HCT116 (cell line): ENCODE measurements at regions not wholly inside any gene's neighbourhood (a gene's known extent, or its start where the extent isn't known, plus 50 kb on each side); places are given as distances from the start of the nearest gene placed in this dataset.

ENCODE experiments used
- ATAC-seq: fragments of 200-7000 bp; cut with Tn5 transposase; 2 replicates; pipeline ENCODE4 v1.9.1; 2020; ENCODE audit warnings: mild to moderate bottlenecking, moderate library complexity
- BruUV-seq: library from RNA; stranded (reverse); fragments of 400-500 nt; replicated peaks from 2 replicates; lab custom pipeline; 2021; lab: Mats Ljungman, UMichigan
- CTCF ChIA-PET: fragments of 300-600 bp; sonication (Branson Sonifier 250); formaldehyde crosslinking; loops from one replicate; lab custom pipeline; 2021; ENCODE audit warnings: antibody characterized with exemption; lab: Charles Lee
- POLR2A ChIA-PET: fragments of 300-600, 350-600 bp; sonication (Branson Sonifier 250); formaldehyde crosslinking; loops from one replicate; lab custom pipeline; 2021; ENCODE audit warnings: antibody characterized with exemption; lab: Charles Lee
- RAD21 ChIA-PET, 2 experiments: fragments of 300-600 bp; sonication (Branson Sonifier 250); formaldehyde crosslinking; loops; one replicate each; lab custom pipeline; 2023; ENCODE audit warnings: low total read pairs in 2 of 2; ENCODE audit not compliant: uncharacterized antibody in 2 of 2, unreplicated experiment in 2 of 2, low non-redundant PET in 1 of 2; lab: Charles Lee
- DNase-seq: peaks from one replicate; pipeline ENCODE4 v3.0.0-alpha.2; 2010; ENCODE audit warnings: low read depth, low spot score
- H2AFZ ChIP-seq: fragments of 200-600 bp; shearing (Covaris generic), sonication (generic); 2 replicates; pipeline ENCODE4 v1.6.1; 2017; ENCODE audit warnings: low read depth, mixed run types, mixed read lengths, antibody characterized with exemption, low read length; ENCODE audit not compliant: poor library complexity, severe bottlenecking
- H3K27ac ChIP-seq: 2 replicates; pipeline ENCODE4 v1.5.1; 2012; ENCODE audit warnings: low read depth, low read length
- H3K27me3 ChIP-seq: fragments of 200-600 bp; sonication (generic); 2 replicates; pipeline ENCODE4 v1.6.1; 2016; ENCODE audit warnings: mixed run types, low read length, mixed read lengths; ENCODE audit not compliant: insufficient read depth
- H3K36me3 ChIP-seq, 2 experiments: fragments of 200-500 bp in 1 of 2; fragments of 200-600 bp in 1 of 2; sonication (Bioruptor generic) in 1 of 2; sonication (generic) in 1 of 2; 2 replicates each; pipeline versions ENCODE4 v1.5.1 to v1.6.1; 2014 to 2016; ENCODE audit warnings: low read length in 2 of 2, inconsistent platforms in 1 of 2, mixed read lengths in 1 of 2, mixed run types in 1 of 2; ENCODE audit not compliant: insufficient read depth in 2 of 2, control insufficient read depth in 1 of 2
- H3K4me1 ChIP-seq, 2 experiments: fragments of 200-600 bp in 1 of 2; sonication (generic) in 1 of 2; 2 replicates each; pipeline versions ENCODE4 v1.5.1 to v1.6.1; 2012 to 2017; ENCODE audit warnings: low read length in 2 of 2, inconsistent platforms in 1 of 2, mild to moderate bottlenecking in 1 of 2, mixed read lengths in 1 of 2, mixed run types in 1 of 2, moderate library complexity in 1 of 2; ENCODE audit not compliant: insufficient read depth in 2 of 2, control insufficient read depth in 1 of 2
- H3K4me2 ChIP-seq: fragments of 200-600 bp; sonication (generic); 2 replicates; pipeline ENCODE4 v1.6.1; 2017; ENCODE audit warnings: mixed run types, low read length, mixed read lengths
- H3K4me3 ChIP-seq, 2 experiments: fragments of 200-600 bp in 1 of 2; sonication (generic) in 1 of 2; replicated peaks in 1 of 2; 2 replicates each; pipeline ENCODE4 v1.5.1; 2011 to 2016; ENCODE audit warnings: low read length in 2 of 2, control low read depth in 1 of 2, low read depth in 1 of 2, mild to moderate bottlenecking in 1 of 2, mixed read lengths in 1 of 2, mixed run types in 1 of 2
- H3K79me2 ChIP-seq: fragments of 200-600 bp; sonication (generic); 2 replicates; pipeline ENCODE4 v1.6.1; 2017; ENCODE audit warnings: mild to moderate bottlenecking, mixed run types, low read length, moderate library complexity, mixed read lengths; ENCODE audit not compliant: insufficient read depth
- H3K9ac ChIP-seq: fragments of 200-600 bp; sonication (generic); 2 replicates; pipeline ENCODE4 v1.6.1; 2016; ENCODE audit warnings: low read length, mixed read lengths
- H3K9me2 ChIP-seq: fragments of 200-600 bp; sonication (generic), shearing (Covaris generic); 2 replicates; pipeline ENCODE4 v1.6.1; 2017; ENCODE audit warnings: mixed run types, mild to moderate bottlenecking, moderate library complexity; ENCODE audit not compliant: insufficient read depth
- H3K9me3 ChIP-seq, 2 experiments: fragments of 200-500 bp in 1 of 2; fragments of 200-600 bp in 1 of 2; sonication (Bioruptor generic) in 1 of 2; sonication (generic) in 1 of 2; 2 replicates each; pipeline ENCODE4 v1.6.1; 2014 to 2017; ENCODE audit warnings: low read length in 2 of 2, mixed read lengths in 2 of 2, inconsistent platforms in 1 of 2, low read depth in 1 of 2, mild to moderate bottlenecking in 1 of 2, mixed run types in 1 of 2, moderate library complexity in 1 of 2; ENCODE audit not compliant: control insufficient read depth in 1 of 2, insufficient read depth in 1 of 2
- H4K20me1 ChIP-seq: fragments of 200-600 bp; sonication (generic), shearing (Covaris generic); 2 replicates; pipeline ENCODE4 v1.6.1; 2017; ENCODE audit warnings: mixed run types, mild to moderate bottlenecking, moderate library complexity; ENCODE audit not compliant: insufficient read depth
- ATF3 ChIP-seq: IDR thresholded peaks from 2 replicates; pipeline ENCODE4 v1.6.1; 2012
- CBX3 ChIP-seq: IDR thresholded peaks from 2 replicates; pipeline ENCODE4 v1.6.1; 2012; ENCODE audit warnings: low read depth
- CEBPB ChIP-seq: IDR thresholded peaks from 2 replicates; pipeline ENCODE4 v1.6.1; 2012; ENCODE audit warnings: low read depth
- EGR1 ChIP-seq: IDR thresholded peaks from 2 replicates; pipeline ENCODE4 v1.6.1; 2012; ENCODE audit warnings: low read depth
- ELF1 ChIP-seq: IDR thresholded peaks from 2 replicates; pipeline ENCODE4 v1.6.1; 2012; ENCODE audit warnings: low read depth, borderline replicate concordance
- EZH2 ChIP-seq: fragments of 200-600 bp; sonication (generic); IDR thresholded peaks from 2 replicates; pipeline ENCODE4 v1.6.1; 2017; ENCODE audit warnings: antibody characterized with exemption, mixed run types
- EZH2phosphoT487 ChIP-seq: fragments of 200-600 bp; IDR thresholded peaks from 2 replicates; pipeline ENCODE4 v1.6.1; 2018; ENCODE audit warnings: antibody characterized with exemption, borderline replicate concordance
- FOSL1 ChIP-seq: IDR thresholded peaks from 2 replicates; pipeline ENCODE4 v1.6.1; 2012; ENCODE audit warnings: low read depth
- JUND ChIP-seq: IDR thresholded peaks from 2 replicates; pipeline ENCODE4 v1.6.1; 2012
- MAX ChIP-seq: IDR thresholded peaks from 2 replicates; pipeline ENCODE4 v1.6.1; 2012
- POLR2A ChIP-seq: IDR thresholded peaks from 2 replicates; pipeline ENCODE4 v1.7.0; 2011; ENCODE audit warnings: borderline replicate concordance; ENCODE audit not compliant: insufficient read depth, insufficient read length; ENCODE audit errors: extremely low read depth
- POLR2AphosphoS5 ChIP-seq: IDR thresholded peaks from 2 replicates; pipeline ENCODE4 v1.6.1; 2011; ENCODE audit warnings: mild to moderate bottlenecking, low read depth, low read length, moderate library complexity
- RAD21 ChIP-seq: IDR thresholded peaks from 2 replicates; pipeline ENCODE4 v1.6.1; 2012; ENCODE audit warnings: low read depth, mild to moderate bottlenecking
- SIN3A ChIP-seq: IDR thresholded peaks from 2 replicates; pipeline ENCODE4 v1.6.1; 2012; ENCODE audit warnings: low read depth
- SRF ChIP-seq: IDR thresholded peaks from 2 replicates; pipeline ENCODE4 v1.6.1; 2012; ENCODE audit warnings: low read depth
- YY1 ChIP-seq: IDR thresholded peaks from 2 replicates; pipeline ENCODE4 v1.6.1; 2011; ENCODE audit warnings: low read length, low read depth, moderate library complexity, mild to moderate bottlenecking; ENCODE audit not compliant: insufficient replicate concordance; ENCODE audit errors: extremely low read depth
- ZBTB33 ChIP-seq: IDR thresholded peaks from 2 replicates; pipeline ENCODE4 v1.6.1; 2011; ENCODE audit warnings: mild to moderate bottlenecking, low read length, moderate library complexity; ENCODE audit not compliant: insufficient replicate concordance; ENCODE audit errors: extremely low read depth
- ZFX ChIP-seq: fragments of 450-650 bp; IDR thresholded peaks from 2 replicates; pipeline ENCODE4 v1.6.1; 2017
- ZNF274 ChIP-seq: fragments of 200-500 bp; sonication (Bioruptor generic); IDR thresholded peaks from 2 replicates; pipeline ENCODE4 v1.6.1; 2014; ENCODE audit warnings: mild to moderate bottlenecking, low read depth, low read length, inconsistent platforms
- intact Hi-C: fragments of 100-400 bp; cut with micrococcal nuclease; formaldehyde crosslinking; loops from 2 replicates; pipeline ENCODE4 v1.10.0; 2022

GRCh38 chr13:54018485-54018884 lies 989.9 kb downstream of the OLFM4 start:
- no peak for ATAC-seq
- Histone ChIP-seq H3K27ac (no peak overlapping the region), H3K4me3 (no peak overlapping the region)
- no peak for TF ChIP-seq JUND
- no peak for TF ChIP-seq YY1
- no peak for TF ChIP-seq POLR2AphosphoS5
- no peak for TF ChIP-seq EGR1
- no peak for TF ChIP-seq ZNF274
- no peak for TF ChIP-seq EZH2
- TF ChIP-seq FOSL1, result no peak
- TF ChIP-seq CBX3, result no peak
- TF ChIP-seq SIN3A, result no peak
- TF ChIP-seq ELF1, result no peak
- no peak for TF ChIP-seq ATF3
- no peak for TF ChIP-seq RAD21
- no peak for TF ChIP-seq ZFX
- TF ChIP-seq EZH2phosphoT487, result no peak
- TF ChIP-seq CEBPB, result no peak
- no peak for TF ChIP-seq ZBTB33
- TF ChIP-seq MAX, result no peak
- TF ChIP-seq SRF, result no peak
- TF ChIP-seq POLR2A, result no peak
- TF ChIP-seq, all 23 proteins: peak for 0
- Histone ChIP-seq H3K9ac (no peak overlapping the region), H3K79me2 (no peaks in the 10 kb centered on the region), H4K20me1 (no peaks in the 10 kb centered on the region), H3K9me3 (peaks cover 4 to 18% of the 10 kb centered on the region in 2 experiments; a peak in 2 of 4 replicates), H3K27me3 (no peaks in the 10 kb centered on the region), H3K4me2 (no peak overlapping the region), H3K9me2 (no peaks in the 10 kb centered on the region), H3K4me1 (no peaks in the 10 kb centered on the region), H2AFZ (no peak overlapping the region), H3K36me3 (no peaks in the 10 kb centered on the region)
- ChIA-PET POLR2A (no interaction called here), RAD21 (no interaction called here), CTCF (no interaction called here)
- no TSS peak for BruUV-seq
- DNase-seq, result no peak
- intact Hi-C loops, result no loop called here
